Fibroblast of lung (primary cell): ENCODE measurements at regions not wholly inside any gene's neighbourhood (a gene's known extent, or its start where the extent isn't known, plus 50 kb on each side); places are given as distances from the start of the nearest gene placed in this dataset.

Source experiments
- DNase-seq, 2 donors: peaks; one replicate each; pipeline versions ENCODE4 v3.0.0 to v3.0.0-alpha.2; 2010; ENCODE audit warnings: low read depth in 2 of 2
- H2AFZ ChIP-seq: 2 replicates; pipeline ENCODE4 v1.5.1; 2012; ENCODE audit warnings: low read length, control low read depth, inconsistent platforms
- H3K27ac ChIP-seq: 2 replicates; pipeline ENCODE4 v1.5.1; 2011; ENCODE audit warnings: low read length, control low read depth; ENCODE audit not compliant: insufficient read depth
- H3K27me3 ChIP-seq: 2 replicates; pipeline ENCODE4 v1.5.1; 2011; ENCODE audit warnings: mild to moderate bottlenecking, low read length; ENCODE audit not compliant: control insufficient read depth, insufficient read depth
- H3K36me3 ChIP-seq: 2 replicates; pipeline ENCODE4 v1.5.1; 2011; ENCODE audit warnings: low read length; ENCODE audit not compliant: control insufficient read depth, insufficient read depth
- H3K4me1 ChIP-seq: 2 replicates; pipeline ENCODE4 v1.5.1; 2011; ENCODE audit warnings: low read length; ENCODE audit not compliant: control insufficient read depth, insufficient read depth; ENCODE audit errors: extremely low read depth
- H3K4me2 ChIP-seq: 2 replicates; pipeline ENCODE4 v1.5.1; 2011; ENCODE audit warnings: low read length, control low read depth; ENCODE audit not compliant: insufficient read depth; ENCODE audit errors: extremely low read depth
- H3K4me3 ChIP-seq, 4 experiments: fragments of 200-600 bp in 1 of 4; sonication (generic) in 1 of 4; replicated peaks in 1 of 4; 2 replicates each; pipeline ENCODE4 v1.5.1; 2011 to 2016; ENCODE audit warnings: low read length in 4 of 4, low read depth in 3 of 4, mild to moderate bottlenecking in 3 of 4, control low read depth in 2 of 4, inconsistent platforms in 1 of 4, mixed read lengths in 1 of 4; ENCODE audit not compliant: insufficient read depth in 1 of 4; ENCODE audit errors: control extremely low read depth in 1 of 4
- H3K79me2 ChIP-seq: 2 replicates; pipeline ENCODE4 v1.5.1; 2012; ENCODE audit warnings: mild to moderate bottlenecking, low read length, inconsistent platforms; ENCODE audit not compliant: control insufficient read depth, insufficient read depth
- H3K9ac ChIP-seq: 2 replicates; pipeline ENCODE4 v1.5.1; 2011; ENCODE audit warnings: mild to moderate bottlenecking, low read length, control low read depth; ENCODE audit not compliant: insufficient read depth
- H3K9me3 ChIP-seq: 2 replicates; pipeline ENCODE4 v1.5.1; 2012; ENCODE audit warnings: low read depth, low read length; ENCODE audit not compliant: control insufficient read depth, insufficient read depth
- H4K20me1 ChIP-seq: 2 replicates; pipeline ENCODE4 v1.5.1; 2011; ENCODE audit warnings: low read length; ENCODE audit not compliant: control insufficient read depth, insufficient read depth; ENCODE audit errors: extremely low read depth
- CTCF ChIP-seq, 2 donors: IDR thresholded peaks in 1 of 2; conservative IDR thresholded peaks in 1 of 2; 1 replicate in 1 of 2; 2 replicates in 1 of 2; pipeline ENCODE4 v1.5.1; 2011 to 2012; ENCODE audit warnings: low read length in 2 of 2, control low read depth in 1 of 2, inconsistent platforms in 1 of 2, low read depth in 1 of 2, mild to moderate bottlenecking in 1 of 2
- EZH2 ChIP-seq: IDR thresholded peaks from 2 replicates; pipeline ENCODE4 v1.5.1; 2012; ENCODE audit warnings: low read length, control low read depth, mild to moderate bottlenecking; ENCODE audit errors: missing control alignments

GRCh38 chr4:8672486-8672885 lies 79.9 kb downstream of the CPZ start:
- no peaks in the 10 kb centered on the region for H3K4me1 ChIP-seq
- H3K4me2 ChIP-seq: no peak overlapping the region
- no peaks in the 10 kb centered on the region for H3K9me3 ChIP-seq
- no peak overlapping the region for H3K9ac ChIP-seq
- H4K20me1 ChIP-seq: no peaks in the 10 kb centered on the region
- no peak for DNase-seq
- H3K4me3 ChIP-seq: no peak overlapping the region
- TF ChIP-seq CTCF (conservative IDR thresholded peaks at IDR 0.05 in 1 of 2, IDR thresholded peaks at IDR 0.05 in 1 of 2; ENCODE audit: low read depth in 1 of 2, low read length in 2 of 2) (no peak), EZH2 (no peak)
- no peak overlapping the region for H3K27ac ChIP-seq
- H3K79me2 ChIP-seq: no peaks in the 10 kb centered on the region
- H3K36me3 ChIP-seq: no peaks in the 10 kb centered on the region
- no peak overlapping the region for H2AFZ ChIP-seq
- no peaks in the 10 kb centered on the region for H3K27me3 ChIP-seq

GRCh38 chr4:8671712-8672290 lies 79.2 kb downstream of the CPZ start:
- DNase-seq: no peak
- Histone ChIP-seq H3K27ac (no peak overlapping the region), H3K9me3 (no peaks in the 10 kb centered on the region), H3K79me2 (no peaks in the 10 kb centered on the region), H3K4me1 (no peaks in the 10 kb centered on the region), H2AFZ (no peak overlapping the region), H3K36me3 (no peaks in the 10 kb centered on the region), H3K9ac (no peak overlapping the region), H3K4me2 (no peak overlapping the region), H4K20me1 (no peaks in the 10 kb centered on the region), H3K27me3 (no peaks in the 10 kb centered on the region), H3K4me3 (no peak overlapping the region)
- TF ChIP-seq EZH2 (no peak), CTCF (conservative IDR thresholded peaks at IDR 0.05 in 1 of 2, IDR thresholded peaks at IDR 0.05 in 1 of 2; ENCODE audit: low read depth in 1 of 2, low read length in 2 of 2) (no peak)
